ENCODE measurements at regions not wholly inside any gene's neighbourhood (a gene's known extent, or its start where the extent isn't known, plus 50 kb on each side); places are given as distances from the start of the nearest gene placed in this dataset.

DNA sequence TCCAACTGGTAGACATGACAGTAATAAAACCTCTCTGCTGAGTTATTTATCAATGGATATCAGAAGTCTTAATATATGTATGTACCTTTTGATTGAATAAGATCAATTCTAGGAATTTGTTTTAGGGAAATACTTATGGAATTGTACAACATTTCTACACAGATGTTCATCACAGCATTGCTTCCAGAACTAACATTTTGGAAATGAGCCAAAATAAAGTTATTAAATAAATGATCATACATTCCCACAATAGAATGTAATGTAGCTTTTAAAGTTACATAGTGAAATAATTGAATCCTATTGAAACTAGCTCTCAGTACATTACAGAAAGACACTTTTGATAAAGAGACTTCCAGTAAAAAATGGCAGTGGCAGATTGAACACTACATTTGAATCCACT lies 481.6 kb upstream of the LRRN3 start:
- H3K4me3 ChIP-seq (replicated peaks; ENCODE audit: low read depth, low read length) = no peak overlapping the region
- TF ChIP-seq, protein P1, sequence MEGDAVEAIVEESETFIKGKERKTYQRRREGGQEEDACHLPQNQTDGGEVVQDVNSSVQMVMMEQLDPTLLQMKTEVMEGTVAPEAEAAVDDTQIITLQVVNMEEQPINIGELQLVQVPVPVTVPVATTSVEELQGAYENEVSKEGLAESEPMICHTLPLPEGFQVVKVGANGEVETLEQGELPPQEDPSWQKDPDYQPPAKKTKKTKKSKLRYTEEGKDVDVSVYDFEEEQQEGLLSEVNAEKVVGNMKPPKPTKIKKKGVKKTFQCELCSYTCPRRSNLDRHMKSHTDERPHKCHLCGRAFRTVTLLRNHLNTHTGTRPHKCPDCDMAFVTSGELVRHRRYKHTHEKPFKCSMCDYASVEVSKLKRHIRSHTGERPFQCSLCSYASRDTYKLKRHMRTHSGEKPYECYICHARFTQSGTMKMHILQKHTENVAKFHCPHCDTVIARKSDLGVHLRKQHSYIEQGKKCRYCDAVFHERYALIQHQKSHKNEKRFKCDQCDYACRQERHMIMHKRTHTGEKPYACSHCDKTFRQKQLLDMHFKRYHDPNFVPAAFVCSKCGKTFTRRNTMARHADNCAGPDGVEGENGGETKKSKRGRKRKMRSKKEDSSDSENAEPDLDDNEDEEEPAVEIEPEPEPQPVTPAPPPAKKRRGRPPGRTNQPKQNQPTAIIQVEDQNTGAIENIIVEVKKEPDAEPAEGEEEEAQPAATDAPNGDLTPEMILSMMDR (IDR thresholded peaks at IDR 0.05; ENCODE audit: insufficient read depth, low read length, poor library complexity, severe bottlenecking) = no peak
- H3K36me3 ChIP-seq (ENCODE audit: control insufficient read depth, insufficient read depth, low read length) = no peaks in the 10 kb centered on the region
- DNase-seq (ENCODE audit: extremely low read depth, insufficient read length) = no peak
- H3K27me3 ChIP-seq (replicated peaks; ENCODE audit: control insufficient read depth, insufficient read depth, low read length) = no peaks in the 10 kb centered on the region

DNA sequence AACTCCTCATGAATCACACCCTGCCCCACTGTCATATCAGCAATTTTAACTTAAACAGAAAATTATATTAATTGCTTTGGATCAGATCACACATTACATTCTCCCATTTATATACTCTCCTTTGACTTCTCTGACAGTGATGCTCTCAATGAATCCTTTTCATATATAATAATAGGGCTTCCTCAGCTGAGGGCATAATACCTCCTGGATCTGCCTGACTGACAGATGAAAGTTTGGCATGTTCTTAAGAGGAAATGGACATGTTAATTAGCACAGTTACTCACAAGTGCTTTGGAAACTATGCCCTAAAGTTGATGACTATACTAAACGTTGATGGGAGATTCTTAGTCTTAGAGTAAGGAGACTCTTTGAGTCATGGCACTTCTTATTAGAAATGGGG lies 478.2 kb upstream of the LRRN3 start:
- TF ChIP-seq, protein P1 (IDR thresholded peaks at IDR 0.05; ENCODE audit: insufficient read depth, low read length, poor library complexity, severe bottlenecking) = no peak
- no peak overlapping the region for H3K4me3 ChIP-seq (replicated peaks; ENCODE audit: low read depth, low read length)
- H3K36me3 ChIP-seq (ENCODE audit: control insufficient read depth, insufficient read depth, low read length) = no peaks in the 10 kb centered on the region
- DNase-seq (ENCODE audit: extremely low read depth, insufficient read length) = no peak
- no peaks in the 10 kb centered on the region for H3K27me3 ChIP-seq (replicated peaks; ENCODE audit: control insufficient read depth, insufficient read depth, low read length)
